HL-60 (cell line): ENCODE measurements at regions not wholly inside any gene's neighbourhood (a gene's known extent, or its start where the extent isn't known, plus 50 kb on each side); places are given as distances from the start of the nearest gene placed in this dataset.

Source experiments
- CTCF ChIP-seq: IDR thresholded peaks from one replicate; pipeline ENCODE4 v1.5.1; 2011; ENCODE audit warnings: low read length, control low read depth, inconsistent platforms; ENCODE audit not compliant: insufficient read depth
- POLR2AphosphoS5 ChIP-seq: IDR thresholded peaks from 2 replicates; pipeline ENCODE4 v1.6.1; 2012; ENCODE audit warnings: low read depth
- REST ChIP-seq: IDR thresholded peaks from 2 replicates; pipeline ENCODE4 v1.6.1; 2012; ENCODE audit warnings: low read depth; ENCODE audit not compliant: insufficient replicate concordance
- SPI1 ChIP-seq: IDR thresholded peaks from 2 replicates; pipeline ENCODE4 v1.6.1; 2012; ENCODE audit warnings: low read depth, mild to moderate bottlenecking, borderline replicate concordance

DNA sequence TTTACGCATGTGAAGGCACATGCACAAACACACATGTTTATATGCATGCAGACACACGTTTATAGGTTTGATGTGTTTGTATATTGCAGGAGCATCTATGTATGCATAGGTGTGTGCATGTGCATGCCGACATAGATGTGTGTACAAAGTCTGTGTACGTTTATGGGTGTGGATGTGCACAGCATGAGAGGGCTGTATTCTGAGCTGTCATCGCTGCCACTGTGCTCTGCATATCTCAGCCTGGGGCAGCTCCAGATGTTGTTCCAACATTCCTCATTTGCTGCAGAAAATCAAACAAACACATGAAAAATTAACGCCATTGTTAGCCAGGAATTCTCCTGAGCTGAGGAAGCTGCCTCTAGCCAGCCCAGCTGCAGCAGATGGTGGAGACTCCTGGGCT, 132.3 kb upstream of the CSF3R start:
- TF ChIP-seq CTCF (no peak), POLR2AphosphoS5 (no peak), SPI1 (no peak), REST (no peak)
